Smooth muscle cell (in vitro differentiated cells): ENCODE measurements at regions not wholly inside any gene's neighbourhood (a gene's known extent, or its start where the extent isn't known, plus 50 kb on each side); places are given as distances from the start of the nearest gene placed in this dataset.

Experiments
- DNase-seq: peaks from one replicate; lab custom pipeline; 2025; ENCODE audit not compliant: unreplicated experiment; lab: John Stamatoyannopoulos, UW
- H2AFZ ChIP-seq: fragments of 200-600 bp; sonication (generic); 2 replicates; pipeline ENCODE4 v1.6.0; 2016; ENCODE audit warnings: antibody characterized with exemption, low read depth, mild to moderate bottlenecking
- H3F3A ChIP-seq: fragments of 200-600 bp; sonication (generic); 2 replicates; pipeline ENCODE4 v1.6.0; 2017; ENCODE audit warnings: antibody characterized with exemption, low read depth
- H3K27ac ChIP-seq: fragments of 200-600 bp; sonication (generic); 2 replicates; pipeline ENCODE4 v1.5.1; 2016; ENCODE audit warnings: low read depth, mild to moderate bottlenecking
- H3K27me3 ChIP-seq: fragments of 200-600 bp; sonication (generic); 2 replicates; pipeline ENCODE4 v1.6.1; 2016; ENCODE audit warnings: low read depth, mild to moderate bottlenecking
- H3K36me3 ChIP-seq: fragments of 200-600 bp; sonication (generic); 2 replicates; pipeline ENCODE4 v1.5.1; 2016; ENCODE audit warnings: low read depth
- H3K4me1 ChIP-seq: fragments of 200-600 bp; sonication (generic); 2 replicates; pipeline ENCODE4 v1.5.1; 2016; ENCODE audit warnings: low read depth
- H3K4me2 ChIP-seq: fragments of 200-600 bp; sonication (generic); 2 replicates; pipeline ENCODE4 v1.6.0; 2016; ENCODE audit warnings: mild to moderate bottlenecking
- H3K4me3 ChIP-seq: fragments of 200-600 bp; sonication (generic); 2 replicates; pipeline ENCODE4 v1.5.1; 2016; ENCODE audit warnings: mild to moderate bottlenecking
- H3K79me2 ChIP-seq: fragments of 200-600 bp; sonication (generic); 2 replicates; pipeline ENCODE4 v1.6.0; 2016; ENCODE audit warnings: low read depth, mild to moderate bottlenecking
- H3K9ac ChIP-seq: fragments of 200-600 bp; sonication (generic); 2 replicates; pipeline ENCODE4 v1.6.0; 2016; ENCODE audit warnings: low read depth
- H3K9me3 ChIP-seq: fragments of 200-600 bp; sonication (generic); replicated peaks from 2 replicates; pipeline ENCODE4 v1.5.1; 2016; ENCODE audit warnings: low read depth
- H4K20me1 ChIP-seq: fragments of 200-600 bp; sonication (generic); 2 replicates; pipeline ENCODE4 v1.6.0; 2016; ENCODE audit warnings: low read depth
- WGBS: methylation state at CpG from one replicate; pipeline ENCODE4 v1.1.7; 2016; ENCODE audit warnings: low lambda C conversion rate; 5-methylcytosine and 5-hydroxymethylcytosine counted together
- TF ChIP-seq, protein P1 (sequence below): fragments of 200-600 bp; sonication (generic); IDR thresholded peaks from 2 replicates; pipeline ENCODE4 v1.5.1; 2017; ENCODE audit warnings: borderline replicate concordance, mild to moderate bottlenecking, antibody characterized with exemption; ENCODE audit not compliant: insufficient read depth, poor library complexity, severe bottlenecking

DNA sequence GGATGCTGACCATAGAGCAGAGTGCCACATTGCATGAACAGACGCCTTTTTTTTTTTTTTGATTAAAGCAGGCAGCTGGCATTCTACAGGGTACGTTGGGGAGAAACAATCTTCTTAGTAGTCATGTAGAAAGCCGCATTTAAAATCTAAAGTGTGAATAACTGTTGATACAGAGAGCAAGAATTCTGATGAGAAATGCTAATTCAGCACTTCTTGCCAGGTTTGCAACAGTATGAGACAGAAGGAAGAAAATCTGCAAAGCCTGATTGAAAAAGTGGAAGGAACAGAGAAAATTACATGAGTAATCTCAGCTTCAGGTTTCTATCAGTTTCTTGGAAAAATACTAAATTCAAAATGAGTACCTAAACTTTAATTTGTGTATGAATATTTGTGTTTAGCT is 232.7 kb upstream of the CHRM2 start:
- Histone ChIP-seq H3K4me3 (no peak overlapping the region), H2AFZ (no peak overlapping the region), H3K27ac (no peak overlapping the region), H3K4me1 (no peaks in the 10 kb centered on the region), H3K79me2 (no peaks in the 10 kb centered on the region), H3K9me3 (no peaks in the 10 kb centered on the region), H4K20me1 (no peaks in the 10 kb centered on the region), H3K27me3 (no peaks in the 10 kb centered on the region), H3K36me3 (no peaks in the 10 kb centered on the region), H3K4me2 (no peak overlapping the region), H3F3A (no peaks in the 10 kb centered on the region), H3K9ac (no peak overlapping the region)
- no peak for DNase-seq
- 87% methylated on average over 3 of the region's 3 CpGs for WGBS
- TF ChIP-seq, protein P1, sequence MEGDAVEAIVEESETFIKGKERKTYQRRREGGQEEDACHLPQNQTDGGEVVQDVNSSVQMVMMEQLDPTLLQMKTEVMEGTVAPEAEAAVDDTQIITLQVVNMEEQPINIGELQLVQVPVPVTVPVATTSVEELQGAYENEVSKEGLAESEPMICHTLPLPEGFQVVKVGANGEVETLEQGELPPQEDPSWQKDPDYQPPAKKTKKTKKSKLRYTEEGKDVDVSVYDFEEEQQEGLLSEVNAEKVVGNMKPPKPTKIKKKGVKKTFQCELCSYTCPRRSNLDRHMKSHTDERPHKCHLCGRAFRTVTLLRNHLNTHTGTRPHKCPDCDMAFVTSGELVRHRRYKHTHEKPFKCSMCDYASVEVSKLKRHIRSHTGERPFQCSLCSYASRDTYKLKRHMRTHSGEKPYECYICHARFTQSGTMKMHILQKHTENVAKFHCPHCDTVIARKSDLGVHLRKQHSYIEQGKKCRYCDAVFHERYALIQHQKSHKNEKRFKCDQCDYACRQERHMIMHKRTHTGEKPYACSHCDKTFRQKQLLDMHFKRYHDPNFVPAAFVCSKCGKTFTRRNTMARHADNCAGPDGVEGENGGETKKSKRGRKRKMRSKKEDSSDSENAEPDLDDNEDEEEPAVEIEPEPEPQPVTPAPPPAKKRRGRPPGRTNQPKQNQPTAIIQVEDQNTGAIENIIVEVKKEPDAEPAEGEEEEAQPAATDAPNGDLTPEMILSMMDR, result no peak

DNA sequence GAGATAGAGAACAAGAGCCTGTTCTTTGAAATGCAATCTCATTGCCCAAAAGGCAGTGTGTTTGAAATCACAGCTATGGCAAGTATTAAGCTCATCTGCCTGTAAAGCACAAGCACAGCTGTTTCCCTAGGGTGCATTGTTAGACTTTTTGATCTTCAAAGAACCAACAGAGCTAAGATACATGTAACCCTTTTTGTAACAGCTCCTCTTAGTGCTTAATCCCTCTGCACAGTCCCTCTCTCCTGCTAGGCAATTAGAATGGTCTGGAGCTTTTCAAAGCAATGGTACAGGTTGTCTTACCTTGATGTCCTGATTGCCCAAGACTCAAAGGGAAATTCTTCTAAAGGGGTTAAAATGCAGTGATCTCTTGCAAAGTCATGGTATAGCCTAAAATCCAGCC is 249.6 kb upstream of the CHRM2 start:
- Histone ChIP-seq H2AFZ (no peak overlapping the region), H3K4me3 (no peak overlapping the region), H3K36me3 (no peaks in the 10 kb centered on the region), H3K27me3 (no peaks in the 10 kb centered on the region), H3K4me2 (no peak overlapping the region), H3K4me1 (peaks cover 6% of the 10 kb centered on the region), H3F3A (no peaks in the 10 kb centered on the region), H3K79me2 (no peaks in the 10 kb centered on the region), H3K9ac (no peak overlapping the region), H3K9me3 (peaks cover 3% of the 10 kb centered on the region), H3K27ac (no peak overlapping the region), H4K20me1 (no peaks in the 10 kb centered on the region)
- TF ChIP-seq, protein P1, result no peak
- DNase-seq, result no peak

DNA sequence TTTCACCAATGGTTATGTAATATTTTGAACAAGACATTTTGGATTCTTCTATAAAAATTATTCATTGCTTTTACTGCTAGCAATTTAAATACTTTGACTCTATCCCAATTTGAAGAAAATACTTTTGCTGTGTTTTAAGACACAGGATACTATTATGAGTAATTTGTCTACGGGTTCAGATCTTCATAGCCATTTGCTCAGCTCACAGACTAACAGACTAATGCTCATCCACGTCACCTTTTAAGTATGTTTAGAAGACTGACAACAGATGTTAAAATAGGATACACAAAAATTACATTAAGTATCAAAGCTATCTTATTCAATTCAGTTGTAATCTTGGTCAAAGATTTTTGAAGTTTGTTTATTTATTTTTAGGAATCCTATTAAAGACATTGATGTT is 251.3 kb upstream of the CHRM2 start:
- Histone ChIP-seq H2AFZ (no peak overlapping the region), H3K36me3 (no peaks in the 10 kb centered on the region), H3K4me2 (no peak overlapping the region), H3K27ac (no peak overlapping the region), H3K9me3 (no peaks in the 10 kb centered on the region), H3K4me3 (no peak overlapping the region), H3K27me3 (no peaks in the 10 kb centered on the region), H3F3A (no peaks in the 10 kb centered on the region), H3K79me2 (no peaks in the 10 kb centered on the region), H3K9ac (no peak overlapping the region), H3K4me1 (peaks cover 6% of the 10 kb centered on the region), H4K20me1 (no peaks in the 10 kb centered on the region)
- 82% methylated on average over 2 of the region's 2 CpGs for WGBS
- TF ChIP-seq, protein P1, result no peak
- DNase-seq, result no peak

DNA sequence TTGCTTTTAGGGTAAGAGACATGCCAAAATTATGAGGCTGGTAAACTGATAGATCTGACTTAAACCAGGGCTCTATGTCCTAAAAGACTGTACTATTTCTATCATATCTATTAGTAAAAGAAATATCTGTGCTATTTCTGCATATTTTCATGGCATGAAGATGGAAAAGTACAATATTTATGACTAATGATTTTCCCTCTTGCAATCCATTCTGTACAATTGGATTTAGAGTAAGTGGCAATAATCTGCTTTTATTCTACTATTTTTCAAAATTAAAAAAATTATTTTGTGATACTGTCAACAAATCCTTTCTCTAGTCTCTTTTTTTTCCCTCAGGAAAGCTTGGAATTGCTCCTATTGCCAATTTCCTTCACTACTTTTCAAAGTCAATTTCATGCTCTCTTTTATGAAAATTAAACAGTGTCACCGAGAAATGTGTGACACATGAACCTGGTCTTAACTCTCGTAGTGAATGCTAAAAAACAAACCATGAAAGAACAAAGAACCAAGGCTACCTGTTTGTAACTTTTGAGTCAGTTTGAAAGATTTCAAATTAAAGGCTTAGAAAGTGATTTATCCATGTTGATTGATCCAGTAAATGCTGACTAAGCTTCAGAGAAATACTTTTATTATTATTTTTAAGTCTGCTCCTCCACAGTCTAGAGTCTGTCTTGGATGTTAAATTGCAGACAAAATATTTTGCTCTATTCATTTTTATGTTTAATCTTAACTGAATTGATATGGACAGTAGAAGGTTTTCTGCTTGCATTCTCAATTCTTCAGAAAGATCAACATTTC is 262.7 kb upstream of the CHRM2 start:
- no peak overlapping the region for H3K4me3 ChIP-seq
- H3K79me2 ChIP-seq, result no peaks in the 10 kb centered on the region
- H3K4me1 ChIP-seq, result no peaks in the 10 kb centered on the region
- 89% methylated on average over 2 of the region's 2 CpGs for WGBS
- H3K27ac ChIP-seq, result no peak overlapping the region
- TF ChIP-seq, protein P1, result no peak
- no peaks in the 10 kb centered on the region for H3F3A ChIP-seq
- DNase-seq, result no peak
- H3K36me3 ChIP-seq, result no peaks in the 10 kb centered on the region
- no peaks in the 10 kb centered on the region for H3K27me3 ChIP-seq
- H3K9ac ChIP-seq, result no peak overlapping the region
- no peak overlapping the region for H2AFZ ChIP-seq
- H3K9me3 ChIP-seq, result no peaks in the 10 kb centered on the region
- no peak overlapping the region for H3K4me2 ChIP-seq
- H4K20me1 ChIP-seq, result no peaks in the 10 kb centered on the region
